K562 (cell line): ENCODE measurements at regions not wholly inside any gene's neighbourhood (a gene's known extent, or its start where the extent isn't known, plus 50 kb on each side); places are given as distances from the start of the nearest gene placed in this dataset.

Experiments used
- ATAC-seq: fragments of 200-7000 bp; cut with Tn5 transposase; 3 replicates; pipeline ENCODE4 v1.9.1; 2020; ENCODE audit warnings: moderate library complexity
- BruUV-seq: library from RNA; stranded (reverse); fragments of 400-500 nt; replicated peaks from 2 replicates; lab custom pipeline; 2021; lab: Mats Ljungman, UMichigan
- CTCF ChIA-PET: fragments of 300-600 bp; formaldehyde crosslinking; extraction: SDS; loops from one replicate; lab custom pipeline; 2021; ENCODE audit warnings: low intra/inter-chr PET ratio; lab: Yijun Ruan, JAX
- POLR2A ChIA-PET: fragments of 300-600, 350-650 bp; sonication (Branson Sonifier 250); formaldehyde crosslinking; extraction: SDS; loops from one replicate; lab custom pipeline; 2021; ENCODE audit warnings: antibody characterized with exemption, inconsistent platforms; lab: Yijun Ruan, JAX
- DNase-seq, 4 experiments: peaks; one replicate each; pipeline versions ENCODE4 v3.0.0 to v3.0.0-alpha.2; 2011 to 2018; ENCODE audit warnings: low spot score in 3 of 4, mixed read lengths in 3 of 4; ENCODE audit errors: extremely low read depth in 1 of 4
- FAIRE-seq: peaks from 2 replicates; lab custom pipeline; 2011; peaks lifted over from hg19 to GRCh38; lab: Jason Lieb, UNC
- H2AFZ ChIP-seq: 2 replicates; pipeline ENCODE4 v1.6.0; 2011; ENCODE audit warnings: low read depth, low read length, control low read depth, inconsistent platforms
- H3K27ac ChIP-seq: fragments of 200-600 bp; 3 replicates; pipeline ENCODE4 v1.8.0; 2011; ENCODE audit warnings: low read depth, mild to moderate bottlenecking, control low read depth, inconsistent platforms, low read length, moderate library complexity, mixed read lengths; ENCODE audit errors: extremely low read depth
- H3K27me3 ChIP-seq, 2 experiments: fragments of 300-600 bp in 1 of 2; 2 replicates in 1 of 2; 3 replicates in 1 of 2; pipeline versions ENCODE4 v1.6.0 to v1.8.0; 2011; ENCODE audit warnings: inconsistent platforms in 2 of 2, low read length in 2 of 2, mild to moderate bottlenecking in 1 of 2, mixed read lengths in 1 of 2, moderate library complexity in 1 of 2; ENCODE audit not compliant: control insufficient read depth in 2 of 2, insufficient read depth in 2 of 2
- H3K36me3 ChIP-seq: fragments of 300-600 bp; 3 replicates; pipeline ENCODE4 v1.8.0; 2011; ENCODE audit warnings: mild to moderate bottlenecking, low read length, inconsistent platforms; ENCODE audit not compliant: control insufficient read depth, insufficient read depth
- H3K4me1 ChIP-seq, 2 experiments: fragments of 200-600 bp in 1 of 2; replicated peaks in 1 of 2; 2 replicates in 1 of 2; 3 replicates in 1 of 2; pipeline versions ENCODE4 v1.5.1 to v1.8.0; 2011; ENCODE audit warnings: inconsistent platforms in 2 of 2, low read length in 2 of 2, mild to moderate bottlenecking in 1 of 2, mixed read lengths in 1 of 2, moderate library complexity in 1 of 2; ENCODE audit not compliant: control insufficient read depth in 2 of 2, insufficient read depth in 2 of 2
- H3K4me2 ChIP-seq: 2 replicates; pipeline ENCODE4 v1.6.1; 2011; ENCODE audit warnings: low read length, control low read depth, inconsistent platforms, mixed read lengths; ENCODE audit not compliant: insufficient read depth
- H3K4me3 ChIP-seq: fragments of 200-600 bp; sonication (generic), shearing (Covaris generic); 2 replicates; pipeline ENCODE4 v1.5.1; 2016; ENCODE audit warnings: control low read depth, inconsistent platforms
- H3K79me2 ChIP-seq: fragments of 200-600 bp; 3 replicates; pipeline ENCODE4 v1.8.0; 2011; ENCODE audit warnings: low read length, inconsistent platforms; ENCODE audit not compliant: control insufficient read depth, insufficient read depth
- H3K9ac ChIP-seq, 2 experiments: 2 replicates each; pipeline versions ENCODE4 v1.6.0 to v1.6.1; 2011; ENCODE audit warnings: low read depth in 2 of 2, low read length in 2 of 2, control low read depth in 1 of 2, inconsistent platforms in 1 of 2, mild to moderate bottlenecking in 1 of 2, mixed read lengths in 1 of 2; ENCODE audit not compliant: insufficient read depth in 1 of 2
- H3K9me1 ChIP-seq: one replicate; pipeline ENCODE4 v1.6.0; 2011; ENCODE audit warnings: inconsistent platforms, mild to moderate bottlenecking, low read length, moderate library complexity; ENCODE audit not compliant: control insufficient read depth, insufficient read depth
- H3K9me3 ChIP-seq: replicated peaks from 2 replicates; pipeline ENCODE4 v1.5.1; 2011; ENCODE audit warnings: low read depth, low read length, inconsistent platforms; ENCODE audit not compliant: control insufficient read depth, insufficient read depth
- H4K20me1 ChIP-seq: replicated peaks from 2 replicates; pipeline ENCODE4 v1.6.1; 2011; ENCODE audit warnings: low read length, inconsistent platforms, mixed read lengths; ENCODE audit not compliant: control insufficient read depth, insufficient read depth
- ATF1 ChIP-seq, 2 experiments: fragments of 450-650 bp in 1 of 2; IDR thresholded peaks; 2 replicates each; pipeline ENCODE4 v1.6.1; 2016; ENCODE audit warnings: missing compliant biosample characterization in 1 of 2, missing genetic modification characterization in 1 of 2
- BACH1 ChIP-seq: fragments of 200-800 bp; sonication (Bioruptor generic); IDR thresholded peaks from 2 replicates; pipeline ENCODE4 v1.6.1; 2016; ENCODE audit warnings: missing genetic modification characterization, missing compliant biosample characterization
- CBX2 ChIP-seq: fragments of 200-600 bp; sonication (generic); IDR thresholded peaks from one replicate; pipeline ENCODE4 v1.6.1; 2012; ENCODE audit warnings: mild to moderate bottlenecking, low read length, inconsistent platforms; ENCODE audit not compliant: insufficient read depth, poor library complexity, severe bottlenecking
- CBX8 ChIP-seq: fragments of 200-600 bp; sonication (generic); IDR thresholded peaks from 2 replicates; pipeline ENCODE4 v1.6.1; 2012; ENCODE audit warnings: borderline replicate concordance, mixed run types, low read depth, mild to moderate bottlenecking, moderate library complexity, mixed read lengths, low read length, control low read depth, inconsistent platforms; ENCODE audit not compliant: poor library complexity, severe bottlenecking; ENCODE audit errors: extremely low read depth
- E4F1 ChIP-seq: fragments of 250-450 bp; sonication (Bioruptor Pico); IDR thresholded peaks from 2 replicates; pipeline ENCODE4 v1.5.0; 2021; ENCODE audit warnings: mild to moderate bottlenecking, borderline replicate concordance
- L3MBTL2 ChIP-seq: fragments of 450-650 bp; IDR thresholded peaks from 2 replicates; pipeline ENCODE4 v1.6.1; 2016; ENCODE audit warnings: mild to moderate bottlenecking, moderate library complexity
- SMAD4 ChIP-seq: fragments of 250-450 bp; sonication (Bioruptor Pico); conservative IDR thresholded peaks from 2 replicates; pipeline ENCODE4 v1.8.0; 2021; ENCODE audit warnings: inconsistent platforms, mild to moderate bottlenecking, moderate library complexity
- ZNF507 ChIP-seq: conservative IDR thresholded peaks from 2 replicates; pipeline ENCODE4 v1.6.1; 2017; ENCODE audit warnings: missing genetic modification characterization, missing compliant biosample characterization
- ZNF511 ChIP-seq: sonication (generic); formaldehyde crosslinking; IDR thresholded peaks from 2 replicates; pipeline ENCODE4 v1.8.0; 2022; ENCODE audit warnings: mild to moderate bottlenecking, missing genetic modification reagents
- ZNF583 ChIP-seq: fragments of 250-450 bp; sonication (Bioruptor Pico); IDR thresholded peaks from 2 replicates; pipeline ENCODE4 v1.4.0; 2020
- WGBS: fragments of 100-300 bp; shearing (Covaris generic); methylation state at CpG from one replicate; pipeline ENCODE4 v1.1.6; 2016; ENCODE audit warnings: low coverage, mixed read lengths; ENCODE audit not compliant: insufficient coverage; ENCODE audit errors: missing lambda C conversion rate; 5-methylcytosine and 5-hydroxymethylcytosine counted together
- in situ Hi-C: fragments of 300-500 bp; cut with MboI; formaldehyde crosslinking; loops from 4 replicates; pipeline ENCODE4 v1.15.0; 2018; ENCODE audit warnings: inconsistent platforms, mixed read lengths
- intact Hi-C: fragments of 100-400 bp; cut with micrococcal nuclease; formaldehyde crosslinking; loops from 2 replicates; pipeline ENCODE4 v1.14.2; 2022

- DNase-seq (no peak), ATAC-seq (no peak), FAIRE-seq (no peak)
- Histone ChIP-seq H3K4me3 (no peak overlapping the region), H3K27ac (no peak overlapping the region), H3K4me2 (no peak overlapping the region), H3K36me3 (no peaks in the 10 kb centered on the region), H3K9me3 (no peaks in the 10 kb centered on the region), H2AFZ (no peak overlapping the region; the same call in 1 of the 2 replicates), H4K20me1 (no peaks in the 10 kb centered on the region), H3K9ac (no peak overlapping the region), H3K9me1 (no peaks in the 10 kb centered on the region), H3K4me1 (peaks cover 3 to 18% of the 10 kb centered on the region in 2 experiments; a peak in 4 of 5 replicates), H3K79me2 (no peaks in the 10 kb centered on the region), H3K27me3 (no peaks in the 10 kb centered on the region)
- TF ChIP-seq SMAD4 (CRISPR knock-in tag): no peak
- TF ChIP-seq ZNF583 (CRISPR knock-in tag): no peak
- no peak for TF ChIP-seq ATF1 (CRISPR knock-in tag; IDR thresholded peaks at IDR 0.05)
- no peak for TF ChIP-seq ATF1 (tag; IDR thresholded peaks at IDR 0.05)
- no peak for TF ChIP-seq CBX2
- no peak for TF ChIP-seq ZNF511 (CRISPR knock-in tag)
- TF ChIP-seq ZNF507: no peak
- TF ChIP-seq CBX8: no peak
- no peak for TF ChIP-seq L3MBTL2
- no peak for TF ChIP-seq BACH1 (tag)
- no peak for TF ChIP-seq E4F1 (CRISPR knock-in tag)
- intact Hi-C loops: no loop called here
- POLR2A ChIA-PET: no interaction called here
- in situ Hi-C loops: loop anchor here (25.0 kb wide), 1 partner anchor 742 kb away; no protein-coding TSS in a partner anchor
- WGBS: 32% methylated on average over 3 of the region's 3 CpGs
- CTCF ChIA-PET: no interaction called here
- no TSS peak for BruUV-seq
Measured at GRCh38 chr12:92554158-92555073, 148.4 kb upstream of the PLEKHG7 start.
